ENCODE measurements at regions not wholly inside any gene's neighbourhood (a gene's known extent, or its start where the extent isn't known, plus 50 kb on each side); places are given as distances from the start of the nearest gene placed in this dataset.

DNA sequence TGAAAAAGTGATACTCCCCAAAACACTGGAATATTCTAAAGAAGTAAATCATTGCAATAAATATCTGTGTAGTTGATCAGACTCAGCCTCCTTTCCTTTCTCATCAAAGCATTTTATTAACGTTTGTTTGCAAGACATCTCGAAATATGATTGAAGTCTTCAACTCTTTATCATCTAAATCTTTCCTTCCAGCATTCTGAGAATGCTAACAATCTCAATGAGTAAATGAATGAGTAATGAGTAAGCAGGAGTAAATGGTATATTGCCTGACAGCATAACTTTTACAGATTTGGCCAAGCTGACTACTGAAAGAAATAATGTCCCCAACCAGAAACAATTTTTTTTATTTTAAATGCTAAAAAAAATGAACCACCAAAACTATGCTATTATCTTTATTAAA, 157.1 kb downstream of the SLCO4C1 start:
- intact Hi-C loops (cut with micrococcal nuclease; ENCODE audit: unreplicated experiment) (no loop called here), in situ Hi-C loops (cut with HindIII; ENCODE audit: low pct_unique_long_range_greater_than_20kb, low sequenced_read_pairs) (no loop called here)
- ATAC-seq = no peak
- DNase-seq (ENCODE audit: low read depth, low spot score) = no peak
- ChIA-PET POLR2A (no interaction called here), CTCF (no interaction called here)
- Histone ChIP-seq H3K9me3 (ENCODE audit: control insufficient read depth, insufficient read depth, low read depth, low read length) (no peaks in the 10 kb centered on the region), H3K36me3 (ENCODE audit: control insufficient read depth, insufficient read depth, low read length) (no peaks in the 10 kb centered on the region), H3K27ac (ENCODE audit: low read length) (no peak overlapping the region), H3K27me3 (ENCODE audit: control insufficient read depth, insufficient read depth, low read length) (no peaks in the 10 kb centered on the region), H3K4me3 (ENCODE audit: low read depth in 2 of 2, low read length in 2 of 2) (no peak overlapping the region), H3K4me1 (ENCODE audit: control insufficient read depth, insufficient read depth, low read length) (no peaks in the 10 kb centered on the region; the same call in 1 of the 2 replicates)
- TF ChIP-seq TCF7L2 (IDR thresholded peaks at IDR 0.05; ENCODE audit: low read depth, low read length) (no peak), SIN3A (IDR thresholded peaks at IDR 0.05; ENCODE audit: borderline replicate concordance, insufficient read depth, low read depth, low read length) (no peak)
- TF ChIP-seq, protein P1, sequence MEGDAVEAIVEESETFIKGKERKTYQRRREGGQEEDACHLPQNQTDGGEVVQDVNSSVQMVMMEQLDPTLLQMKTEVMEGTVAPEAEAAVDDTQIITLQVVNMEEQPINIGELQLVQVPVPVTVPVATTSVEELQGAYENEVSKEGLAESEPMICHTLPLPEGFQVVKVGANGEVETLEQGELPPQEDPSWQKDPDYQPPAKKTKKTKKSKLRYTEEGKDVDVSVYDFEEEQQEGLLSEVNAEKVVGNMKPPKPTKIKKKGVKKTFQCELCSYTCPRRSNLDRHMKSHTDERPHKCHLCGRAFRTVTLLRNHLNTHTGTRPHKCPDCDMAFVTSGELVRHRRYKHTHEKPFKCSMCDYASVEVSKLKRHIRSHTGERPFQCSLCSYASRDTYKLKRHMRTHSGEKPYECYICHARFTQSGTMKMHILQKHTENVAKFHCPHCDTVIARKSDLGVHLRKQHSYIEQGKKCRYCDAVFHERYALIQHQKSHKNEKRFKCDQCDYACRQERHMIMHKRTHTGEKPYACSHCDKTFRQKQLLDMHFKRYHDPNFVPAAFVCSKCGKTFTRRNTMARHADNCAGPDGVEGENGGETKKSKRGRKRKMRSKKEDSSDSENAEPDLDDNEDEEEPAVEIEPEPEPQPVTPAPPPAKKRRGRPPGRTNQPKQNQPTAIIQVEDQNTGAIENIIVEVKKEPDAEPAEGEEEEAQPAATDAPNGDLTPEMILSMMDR (IDR thresholded peaks at IDR 0.05) = no peak
- TF ChIP-seq, protein P2, sequence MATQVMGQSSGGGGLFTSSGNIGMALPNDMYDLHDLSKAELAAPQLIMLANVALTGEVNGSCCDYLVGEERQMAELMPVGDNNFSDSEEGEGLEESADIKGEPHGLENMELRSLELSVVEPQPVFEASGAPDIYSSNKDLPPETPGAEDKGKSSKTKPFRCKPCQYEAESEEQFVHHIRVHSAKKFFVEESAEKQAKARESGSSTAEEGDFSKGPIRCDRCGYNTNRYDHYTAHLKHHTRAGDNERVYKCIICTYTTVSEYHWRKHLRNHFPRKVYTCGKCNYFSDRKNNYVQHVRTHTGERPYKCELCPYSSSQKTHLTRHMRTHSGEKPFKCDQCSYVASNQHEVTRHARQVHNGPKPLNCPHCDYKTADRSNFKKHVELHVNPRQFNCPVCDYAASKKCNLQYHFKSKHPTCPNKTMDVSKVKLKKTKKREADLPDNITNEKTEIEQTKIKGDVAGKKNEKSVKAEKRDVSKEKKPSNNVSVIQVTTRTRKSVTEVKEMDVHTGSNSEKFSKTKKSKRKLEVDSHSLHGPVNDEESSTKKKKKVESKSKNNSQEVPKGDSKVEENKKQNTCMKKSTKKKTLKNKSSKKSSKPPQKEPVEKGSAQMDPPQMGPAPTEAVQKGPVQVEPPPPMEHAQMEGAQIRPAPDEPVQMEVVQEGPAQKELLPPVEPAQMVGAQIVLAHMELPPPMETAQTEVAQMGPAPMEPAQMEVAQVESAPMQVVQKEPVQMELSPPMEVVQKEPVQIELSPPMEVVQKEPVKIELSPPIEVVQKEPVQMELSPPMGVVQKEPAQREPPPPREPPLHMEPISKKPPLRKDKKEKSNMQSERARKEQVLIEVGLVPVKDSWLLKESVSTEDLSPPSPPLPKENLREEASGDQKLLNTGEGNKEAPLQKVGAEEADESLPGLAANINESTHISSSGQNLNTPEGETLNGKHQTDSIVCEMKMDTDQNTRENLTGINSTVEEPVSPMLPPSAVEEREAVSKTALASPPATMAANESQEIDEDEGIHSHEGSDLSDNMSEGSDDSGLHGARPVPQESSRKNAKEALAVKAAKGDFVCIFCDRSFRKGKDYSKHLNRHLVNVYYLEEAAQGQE (IDR thresholded peaks at IDR 0.05; ENCODE audit: insufficient read depth in 1 of 2, low read depth in 2 of 2, low read length in 1 of 2) = no peak
- BruUV-seq (replicated peaks) = no TSS peak

DNA sequence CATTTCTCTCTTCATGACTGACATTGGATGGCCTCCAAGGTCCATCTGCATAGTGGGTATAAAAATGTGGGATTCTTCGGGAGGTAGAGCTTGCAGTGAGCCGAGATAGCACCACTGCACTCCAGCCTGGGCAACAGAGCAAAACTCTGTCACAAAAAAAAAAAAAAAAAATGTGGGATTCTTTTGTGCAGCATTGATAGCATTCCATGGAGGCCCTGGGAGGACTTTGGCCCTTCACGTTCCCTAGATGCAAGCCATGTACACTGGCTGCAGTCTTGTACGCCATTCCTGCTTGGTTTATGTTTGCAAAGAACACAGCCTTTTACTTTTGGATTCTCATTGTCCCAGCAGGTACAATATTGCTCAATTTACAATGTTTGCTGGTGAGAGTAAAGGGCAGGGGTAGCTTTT, 157.8 kb downstream of the SLCO4C1 start:
- ATAC-seq = no peak
- TF ChIP-seq POLR2AphosphoS5 (IDR thresholded peaks at IDR 0.05; ENCODE audit: low read depth, low read length) (no peak), TCF7L2 (IDR thresholded peaks at IDR 0.05; ENCODE audit: low read depth, low read length) (no peak), SIN3A (IDR thresholded peaks at IDR 0.05; ENCODE audit: borderline replicate concordance, insufficient read depth, low read depth, low read length) (no peak)
- TF ChIP-seq, protein P2 (IDR thresholded peaks at IDR 0.05; ENCODE audit: insufficient read depth in 1 of 2, low read depth in 2 of 2, low read length in 1 of 2) = no peak
- TF ChIP-seq, protein P1 (IDR thresholded peaks at IDR 0.05) = no peak
- no peak overlapping the region for H3K4me3 ChIP-seq (ENCODE audit: low read depth in 2 of 2, low read length in 2 of 2)
- in situ Hi-C loops (cut with HindIII; ENCODE audit: low pct_unique_long_range_greater_than_20kb, low sequenced_read_pairs) (no loop called here), intact Hi-C loops (cut with micrococcal nuclease; ENCODE audit: unreplicated experiment) (no loop called here)
- no peaks in the 10 kb centered on the region for H3K27me3 ChIP-seq (ENCODE audit: control insufficient read depth, insufficient read depth, low read length)
- no peak for DNase-seq (ENCODE audit: low read depth, low spot score)
- POLR2A ChIA-PET = interaction anchor here (0.6 kb wide), 1 partner anchor 1886 kb away, joined by 9 read pairs; no protein-coding TSS in a partner anchor
- H3K36me3 ChIP-seq (ENCODE audit: control insufficient read depth, insufficient read depth, low read length) = no peaks in the 10 kb centered on the region
- H3K27ac ChIP-seq (ENCODE audit: low read length) = no peak overlapping the region
- CTCF ChIA-PET = no interaction called here
- H3K9me3 ChIP-seq (ENCODE audit: control insufficient read depth, insufficient read depth, low read depth, low read length) = no peaks in the 10 kb centered on the region
- H3K4me1 ChIP-seq (ENCODE audit: control insufficient read depth, insufficient read depth, low read length) = no peaks in the 10 kb centered on the region; the same call in 1 of the 2 replicates
- no TSS peak for BruUV-seq (replicated peaks)
